ENCODE measurements at regions not wholly inside any gene's neighbourhood (a gene's known extent, or its start where the extent isn't known, plus 50 kb on each side); places are given as distances from the start of the nearest gene placed in this dataset.

DNA sequence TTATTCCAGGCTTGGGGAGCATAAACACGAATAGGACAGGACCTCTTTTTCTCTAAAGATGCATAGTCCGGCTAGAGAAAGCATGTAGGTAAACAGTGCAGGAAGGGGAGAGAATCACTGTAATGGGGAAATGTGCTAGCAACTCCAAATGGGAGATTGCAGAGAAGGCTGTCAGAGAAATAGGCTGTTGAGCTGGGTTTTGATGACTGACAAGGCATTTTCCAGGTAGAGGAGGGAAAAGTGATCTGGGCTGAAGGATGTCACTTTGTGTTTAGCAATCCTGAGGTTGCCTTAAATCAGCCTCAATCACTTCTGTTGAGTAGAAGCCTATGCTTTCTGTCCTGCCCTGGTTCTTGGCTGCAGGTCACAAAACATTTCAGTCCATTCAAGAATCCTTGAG lies 242.0 kb upstream of the MEIS1 start:
- no peak for TF ChIP-seq EZH2 (IDR thresholded peaks at IDR 0.05; ENCODE audit: low read depth, low read length, severe bottlenecking)
- TF ChIP-seq, protein P1, sequence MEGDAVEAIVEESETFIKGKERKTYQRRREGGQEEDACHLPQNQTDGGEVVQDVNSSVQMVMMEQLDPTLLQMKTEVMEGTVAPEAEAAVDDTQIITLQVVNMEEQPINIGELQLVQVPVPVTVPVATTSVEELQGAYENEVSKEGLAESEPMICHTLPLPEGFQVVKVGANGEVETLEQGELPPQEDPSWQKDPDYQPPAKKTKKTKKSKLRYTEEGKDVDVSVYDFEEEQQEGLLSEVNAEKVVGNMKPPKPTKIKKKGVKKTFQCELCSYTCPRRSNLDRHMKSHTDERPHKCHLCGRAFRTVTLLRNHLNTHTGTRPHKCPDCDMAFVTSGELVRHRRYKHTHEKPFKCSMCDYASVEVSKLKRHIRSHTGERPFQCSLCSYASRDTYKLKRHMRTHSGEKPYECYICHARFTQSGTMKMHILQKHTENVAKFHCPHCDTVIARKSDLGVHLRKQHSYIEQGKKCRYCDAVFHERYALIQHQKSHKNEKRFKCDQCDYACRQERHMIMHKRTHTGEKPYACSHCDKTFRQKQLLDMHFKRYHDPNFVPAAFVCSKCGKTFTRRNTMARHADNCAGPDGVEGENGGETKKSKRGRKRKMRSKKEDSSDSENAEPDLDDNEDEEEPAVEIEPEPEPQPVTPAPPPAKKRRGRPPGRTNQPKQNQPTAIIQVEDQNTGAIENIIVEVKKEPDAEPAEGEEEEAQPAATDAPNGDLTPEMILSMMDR (IDR thresholded peaks at IDR 0.05; ENCODE audit: control extremely low read depth in 1 of 3, insufficient read depth in 1 of 3, low read depth in 1 of 3, low read length in 3 of 3) = no peak
